Panc1 (cell line): ENCODE measurements at regions not wholly inside any gene's neighbourhood (a gene's known extent, or its start where the extent isn't known, plus 50 kb on each side); places are given as distances from the start of the nearest gene placed in this dataset.

Experiments
- ATAC-seq: fragments of 200-7000 bp; cut with Tn5 transposase; 2 replicates; pipeline ENCODE4 v1.9.1; 2020; ENCODE audit warnings: mild to moderate bottlenecking, moderate library complexity
- BruUV-seq: library from RNA; stranded (reverse); fragments of 400-500 nt; replicated peaks from 2 replicates; lab custom pipeline; 2021; lab: Mats Ljungman, UMichigan
- CTCF ChIA-PET: fragments of 300-600 bp; sonication (Branson Sonifier 250); formaldehyde crosslinking; loops from one replicate; lab custom pipeline; 2022; ENCODE audit warnings: antibody characterized with exemption; lab: Charles Lee
- POLR2A ChIA-PET: fragments of 300-600 bp; sonication (Branson Sonifier 250); formaldehyde crosslinking; loops from one replicate; lab custom pipeline; 2022; ENCODE audit warnings: antibody characterized with exemption; lab: Charles Lee
- DNase-seq: peaks from one replicate; pipeline ENCODE4 v3.0.0-alpha.2; 2010; ENCODE audit warnings: low read depth, low spot score
- H3K27ac ChIP-seq: 2 replicates; pipeline ENCODE4 v1.5.1; 2011; ENCODE audit warnings: mild to moderate bottlenecking, low read length, inconsistent platforms
- H3K27me3 ChIP-seq: fragments of 200-500 bp; sonication (Bioruptor generic); 2 replicates; pipeline ENCODE4 v1.6.0; 2014; ENCODE audit warnings: low read length, inconsistent platforms; ENCODE audit not compliant: control insufficient read depth, insufficient read depth
- H3K36me3 ChIP-seq: fragments of 200-500 bp; sonication (Bioruptor generic); 2 replicates; pipeline ENCODE4 v1.5.1; 2014; ENCODE audit warnings: inconsistent platforms, mild to moderate bottlenecking, low read length, moderate library complexity; ENCODE audit not compliant: control insufficient read depth, insufficient read depth
- H3K4me1 ChIP-seq: 2 replicates; pipeline ENCODE4 v1.5.1; 2011; ENCODE audit warnings: inconsistent platforms, mild to moderate bottlenecking, low read length, moderate library complexity; ENCODE audit not compliant: control insufficient read depth, insufficient read depth
- H3K4me3 ChIP-seq, 2 experiments: 2 replicates each; pipeline ENCODE4 v1.5.1; 2011 to 2012; ENCODE audit warnings: low read depth in 2 of 2, low read length in 2 of 2, mild to moderate bottlenecking in 2 of 2, inconsistent platforms in 1 of 2, moderate library complexity in 1 of 2
- H3K9me3 ChIP-seq: fragments of 200-500 bp; sonication (Bioruptor generic); 2 replicates; pipeline ENCODE4 v1.5.1; 2014; ENCODE audit warnings: low read depth, mild to moderate bottlenecking, inconsistent platforms, low read length, moderate library complexity; ENCODE audit not compliant: control insufficient read depth, insufficient read depth
- CTCF ChIP-seq: fragments of 450-650 bp; IDR thresholded peaks from 2 replicates; pipeline ENCODE4 v1.5.1; 2017; ENCODE audit warnings: mild to moderate bottlenecking
- POLR2AphosphoS5 ChIP-seq: IDR thresholded peaks from 2 replicates; pipeline ENCODE4 v1.6.1; 2012; ENCODE audit warnings: mild to moderate bottlenecking, low read depth, low read length, moderate library complexity
- SIN3A ChIP-seq: IDR thresholded peaks from 2 replicates; pipeline ENCODE4 v1.6.1; 2012; ENCODE audit warnings: low read depth, mild to moderate bottlenecking, low read length, moderate library complexity, borderline replicate concordance; ENCODE audit not compliant: insufficient read depth
- TCF7L2 ChIP-seq: IDR thresholded peaks from 2 replicates; pipeline ENCODE4 v1.6.1; 2011; ENCODE audit warnings: mild to moderate bottlenecking, low read depth, low read length, inconsistent platforms
- in situ Hi-C: cut with HindIII; loops from 2 replicates; pipeline ENCODE4 v1.10.0; 2016; ENCODE audit warnings: low sequenced_read_pairs, low pct_unique_long_range_greater_than_20kb
- intact Hi-C: fragments of 100-400 bp; cut with micrococcal nuclease; formaldehyde crosslinking; loops from one replicate; pipeline ENCODE4 v1.10.0; 2022; ENCODE audit not compliant: unreplicated experiment
- TF ChIP-seq, protein P1 (sequence below), 2 experiments: IDR thresholded peaks; 2 replicates each; pipeline ENCODE4 v1.6.1; 2011 to 2012; ENCODE audit warnings: low read depth in 2 of 2, control low read depth in 1 of 2, low read length in 1 of 2, mild to moderate bottlenecking in 1 of 2, moderate library complexity in 1 of 2; ENCODE audit not compliant: insufficient read depth in 1 of 2

GRCh38 chr12:96136161-96136560 lies 58.0 kb upstream of the ELK3 start:
- intact Hi-C loops (no loop called here), in situ Hi-C loops (no loop called here)
- peaks cover under 1% of the 10 kb centered on the region; the same call in 1 of the 2 replicates for H3K27me3 ChIP-seq
- no peaks in the 10 kb centered on the region for H3K9me3 ChIP-seq
- BruUV-seq: no TSS peak
- POLR2A ChIA-PET: no interaction called here
- TF ChIP-seq CTCF (no peak), POLR2AphosphoS5 (no peak), TCF7L2 (no peak)
- TF ChIP-seq, protein P1, sequence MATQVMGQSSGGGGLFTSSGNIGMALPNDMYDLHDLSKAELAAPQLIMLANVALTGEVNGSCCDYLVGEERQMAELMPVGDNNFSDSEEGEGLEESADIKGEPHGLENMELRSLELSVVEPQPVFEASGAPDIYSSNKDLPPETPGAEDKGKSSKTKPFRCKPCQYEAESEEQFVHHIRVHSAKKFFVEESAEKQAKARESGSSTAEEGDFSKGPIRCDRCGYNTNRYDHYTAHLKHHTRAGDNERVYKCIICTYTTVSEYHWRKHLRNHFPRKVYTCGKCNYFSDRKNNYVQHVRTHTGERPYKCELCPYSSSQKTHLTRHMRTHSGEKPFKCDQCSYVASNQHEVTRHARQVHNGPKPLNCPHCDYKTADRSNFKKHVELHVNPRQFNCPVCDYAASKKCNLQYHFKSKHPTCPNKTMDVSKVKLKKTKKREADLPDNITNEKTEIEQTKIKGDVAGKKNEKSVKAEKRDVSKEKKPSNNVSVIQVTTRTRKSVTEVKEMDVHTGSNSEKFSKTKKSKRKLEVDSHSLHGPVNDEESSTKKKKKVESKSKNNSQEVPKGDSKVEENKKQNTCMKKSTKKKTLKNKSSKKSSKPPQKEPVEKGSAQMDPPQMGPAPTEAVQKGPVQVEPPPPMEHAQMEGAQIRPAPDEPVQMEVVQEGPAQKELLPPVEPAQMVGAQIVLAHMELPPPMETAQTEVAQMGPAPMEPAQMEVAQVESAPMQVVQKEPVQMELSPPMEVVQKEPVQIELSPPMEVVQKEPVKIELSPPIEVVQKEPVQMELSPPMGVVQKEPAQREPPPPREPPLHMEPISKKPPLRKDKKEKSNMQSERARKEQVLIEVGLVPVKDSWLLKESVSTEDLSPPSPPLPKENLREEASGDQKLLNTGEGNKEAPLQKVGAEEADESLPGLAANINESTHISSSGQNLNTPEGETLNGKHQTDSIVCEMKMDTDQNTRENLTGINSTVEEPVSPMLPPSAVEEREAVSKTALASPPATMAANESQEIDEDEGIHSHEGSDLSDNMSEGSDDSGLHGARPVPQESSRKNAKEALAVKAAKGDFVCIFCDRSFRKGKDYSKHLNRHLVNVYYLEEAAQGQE (IDR thresholded peaks at IDR 0.05; ENCODE audit: insufficient read depth in 1 of 2, low read depth in 2 of 2, low read length in 1 of 2): no peak
- no peaks in the 10 kb centered on the region for H3K4me1 ChIP-seq
- no peak for DNase-seq
- H3K27ac ChIP-seq: no peak overlapping the region
- H3K36me3 ChIP-seq: no peaks in the 10 kb centered on the region
- peak; percentile 34; the same call in 1 of the 2 replicates for ATAC-seq
- CTCF ChIA-PET: no interaction called here
- no peak overlapping the region for H3K4me3 ChIP-seq

DNA sequence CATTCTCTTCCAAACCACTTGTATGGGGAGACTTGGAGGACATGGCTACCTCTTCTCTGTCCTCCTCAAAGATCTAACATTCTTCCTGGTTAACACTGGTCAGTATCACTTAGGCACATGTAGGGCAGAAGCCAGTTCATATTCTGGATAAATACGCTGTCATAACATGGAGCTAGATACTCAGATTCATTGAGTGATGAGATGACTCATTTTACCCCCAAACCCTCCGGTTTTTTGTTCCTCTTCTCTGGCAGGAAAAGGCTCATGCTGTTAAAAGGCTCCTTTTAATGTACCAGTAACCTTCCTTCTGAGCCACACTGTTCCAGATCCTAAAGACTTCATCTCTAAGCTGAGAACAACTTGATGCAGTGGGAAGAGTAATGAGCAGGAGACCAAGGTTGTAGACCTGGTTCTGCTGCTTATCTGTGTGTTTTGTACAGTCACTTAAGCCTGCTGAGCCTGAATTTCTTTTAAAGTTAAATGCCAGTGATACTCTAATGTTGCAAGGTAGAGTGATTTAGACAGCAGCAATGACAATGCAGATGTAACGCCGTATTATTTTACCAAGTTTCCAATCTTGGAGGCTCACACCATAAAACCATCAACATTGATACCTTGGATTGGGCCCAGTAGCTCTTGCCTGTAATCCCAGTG lies 57.3 kb upstream of the ELK3 start:
- no peaks in the 10 kb centered on the region for H3K27me3 ChIP-seq
- no peaks in the 10 kb centered on the region for H3K4me1 ChIP-seq
- ChIA-PET POLR2A (no interaction called here), CTCF (no interaction called here)
- H3K27ac ChIP-seq: no peak overlapping the region
- no TSS peak for BruUV-seq
- H3K36me3 ChIP-seq: no peaks in the 10 kb centered on the region
- intact Hi-C loops (no loop called here), in situ Hi-C loops (no loop called here)
- no peak overlapping the region for H3K4me3 ChIP-seq
- no peak for ATAC-seq
- TF ChIP-seq SIN3A: no peak
- H3K9me3 ChIP-seq: no peaks in the 10 kb centered on the region
- DNase-seq: no peak

- intact Hi-C loops (no loop called here), in situ Hi-C loops (no loop called here)
- no peak overlapping the region for H3K27ac ChIP-seq
- H3K36me3 ChIP-seq: no peaks in the 10 kb centered on the region
- H3K27me3 ChIP-seq: no peaks in the 10 kb centered on the region
- TF ChIP-seq SIN3A: no peak
- TF ChIP-seq CTCF: no peak
- TF ChIP-seq POLR2AphosphoS5: no peak
- TF ChIP-seq, protein P1 (IDR thresholded peaks at IDR 0.05; ENCODE audit: insufficient read depth in 1 of 2, low read depth in 2 of 2, low read length in 1 of 2): no peak
- no peak for TF ChIP-seq TCF7L2
- no peaks in the 10 kb centered on the region for H3K4me1 ChIP-seq
- no peak for DNase-seq
- no peak for ATAC-seq
- POLR2A ChIA-PET: no interaction called here
- no peaks in the 10 kb centered on the region for H3K9me3 ChIP-seq
- BruUV-seq: no TSS peak
- CTCF ChIA-PET: no interaction called here
- H3K4me3 ChIP-seq: no peak overlapping the region
Observed at GRCh38 chr12:96140174-96140573, 54.0 kb upstream of the ELK3 start.
